HEK293 (cell line): ENCODE measurements at regions not wholly inside any gene's neighbourhood (a gene's known extent, or its start where the extent isn't known, plus 50 kb on each side); places are given as distances from the start of the nearest gene placed in this dataset.
"Not testable (repeated sequence)": the region's sequence is repeated elsewhere in the genome, so short reads cannot be mapped to it uniquely, and the experiment has no call there.

Source experiments
- CTCF ChIA-PET: fragments of 350-600 bp; formaldehyde crosslinking; extraction: SDS; loops from one replicate; lab custom pipeline; 2021; ENCODE audit warnings: antibody characterized with exemption; lab: Yijun Ruan, JAX
- POLR2A ChIA-PET: fragments of 300-600 bp; formaldehyde crosslinking; extraction: SDS; loops from one replicate; lab custom pipeline; 2020; ENCODE audit warnings: antibody characterized with exemption, inconsistent platforms; lab: Yijun Ruan, JAX
- H3K27ac ChIP-seq: fragments of 200-500 bp; sonication (Bioruptor generic); 2 replicates; pipeline ENCODE4 v1.5.1; 2014; ENCODE audit warnings: low read depth, low read length, control low read depth, inconsistent platforms; ENCODE audit errors: extremely low read depth
- H3K36me3 ChIP-seq, 2 experiments: fragments of 200-500 bp in 1 of 2; sonication (Bioruptor generic) in 1 of 2; 1 replicate in 1 of 2; 2 replicates in 1 of 2; pipeline ENCODE4 v1.5.1; 2014 to 2017; ENCODE audit warnings: inconsistent platforms in 2 of 2, low read length in 2 of 2; ENCODE audit not compliant: control insufficient read depth in 2 of 2, insufficient read depth in 1 of 2
- H3K4me1 ChIP-seq: fragments of 200-500 bp; sonication (Bioruptor generic); 2 replicates; pipeline ENCODE4 v1.5.1; 2014; ENCODE audit warnings: mild to moderate bottlenecking, low read length, inconsistent platforms; ENCODE audit not compliant: control insufficient read depth, insufficient read depth
- H3K4me3 ChIP-seq: 2 replicates; pipeline ENCODE4 v1.5.1; 2011; ENCODE audit warnings: low read depth, mild to moderate bottlenecking, control low read depth, low read length, moderate library complexity
- H3K9me3 ChIP-seq: fragments of 200-500 bp; sonication (Bioruptor generic); 2 replicates; pipeline ENCODE4 v1.5.1; 2014; ENCODE audit warnings: low read depth, low read length, inconsistent platforms; ENCODE audit not compliant: control insufficient read depth, insufficient read depth
- GLI2 ChIP-seq: fragments of 450-650 bp; formaldehyde crosslinking; IDR thresholded peaks from 2 replicates; pipeline ENCODE4; 2017; ENCODE audit warnings: missing biosample characterization, missing genetic modification characterization, low read depth, borderline replicate concordance
- IKZF3 ChIP-seq: fragments of 450-650 bp; IDR thresholded peaks from 2 replicates; pipeline ENCODE4 v1.5.0; 2018; ENCODE audit warnings: missing biosample characterization, mild to moderate bottlenecking, missing genetic modification characterization, moderate library complexity
- KLF7 ChIP-seq: fragments of 450-650 bp; formaldehyde crosslinking; IDR thresholded peaks from 2 replicates; pipeline ENCODE4 v1.5.1; 2016; ENCODE audit warnings: missing biosample characterization, missing genetic modification characterization, borderline replicate concordance
- REST ChIP-seq: fragments of 450-650 bp; formaldehyde crosslinking; IDR thresholded peaks from 2 replicates; pipeline ENCODE4 v1.5.1; 2016; ENCODE audit warnings: missing biosample characterization, missing genetic modification characterization
- SCRT1 ChIP-seq: fragments of 450-650 bp; formaldehyde crosslinking; IDR thresholded peaks from 2 replicates; pipeline ENCODE4 v1.5.1; 2016; ENCODE audit warnings: missing biosample characterization, missing genetic modification characterization, borderline replicate concordance
- SETDB1 ChIP-seq: IDR thresholded peaks from one replicate; pipeline ENCODE4 v1.6.1; 2017; ENCODE audit warnings: mild to moderate bottlenecking, low read length, moderate library complexity, mixed read lengths; ENCODE audit not compliant: insufficient read length
- SP3 ChIP-seq: fragments of 450-650 bp; formaldehyde crosslinking; IDR thresholded peaks from 2 replicates; pipeline ENCODE4 v1.5.1; 2016; ENCODE audit warnings: missing biosample characterization, missing genetic modification characterization
- ZBTB21 ChIP-seq: fragments of 450-650 bp; formaldehyde crosslinking; IDR thresholded peaks from 2 replicates; pipeline ENCODE4 v1.5.1; 2017; ENCODE audit warnings: missing biosample characterization, missing genetic modification characterization
- ZBTB26 ChIP-seq: fragments of 450-650 bp; formaldehyde crosslinking; optimal IDR thresholded peaks from 2 replicates; pipeline ENCODE3; 2016; ENCODE audit warnings: missing biosample characterization, mild to moderate bottlenecking, missing genetic modification characterization
- ZFP3 ChIP-seq: fragments of 450-650 bp; formaldehyde crosslinking; IDR thresholded peaks from 2 replicates; pipeline ENCODE4 v1.5.1; 2016; ENCODE audit warnings: low read depth, missing biosample characterization, missing genetic modification characterization
- ZIC2 ChIP-seq: fragments of 450-650 bp; formaldehyde crosslinking; IDR thresholded peaks from 2 replicates; pipeline ENCODE4 v1.5.1; 2016; ENCODE audit warnings: missing biosample characterization, missing genetic modification characterization
- ZNF146 ChIP-seq: fragments of 450-650 bp; formaldehyde crosslinking; IDR thresholded peaks from 2 replicates; pipeline ENCODE4 v1.5.1; 2016; ENCODE audit warnings: missing biosample characterization, missing genetic modification characterization
- ZNF155 ChIP-seq: fragments of 450-650 bp; formaldehyde crosslinking; IDR thresholded peaks from 2 replicates; pipeline ENCODE4 v1.5.1; 2016; ENCODE audit warnings: missing biosample characterization, missing genetic modification characterization
- ZNF214 ChIP-seq: fragments of 450-650 bp; formaldehyde crosslinking; IDR thresholded peaks from 2 replicates; pipeline ENCODE4 v1.5.1; 2017; ENCODE audit warnings: missing biosample characterization, mild to moderate bottlenecking, missing genetic modification characterization, borderline replicate concordance
- ZNF223 ChIP-seq: fragments of 450-650 bp; formaldehyde crosslinking; IDR thresholded peaks from 2 replicates; pipeline ENCODE4 v1.5.1; 2016; ENCODE audit warnings: missing biosample characterization, missing genetic modification characterization
- ZNF292 ChIP-seq: fragments of 450-650 bp; formaldehyde crosslinking; IDR thresholded peaks from 2 replicates; pipeline ENCODE4 v1.5.1; 2016; ENCODE audit warnings: low read depth, missing biosample characterization, missing genetic modification characterization, borderline replicate concordance
- ZNF350 ChIP-seq: fragments of 450-650 bp; formaldehyde crosslinking; IDR thresholded peaks from 2 replicates; pipeline ENCODE4 v1.5.0; 2017; ENCODE audit warnings: missing biosample characterization, mild to moderate bottlenecking, missing genetic modification characterization
- ZNF362 ChIP-seq: fragments of 450-650 bp; formaldehyde crosslinking; IDR thresholded peaks from 2 replicates; pipeline ENCODE4 v1.5.1; 2016; ENCODE audit warnings: missing biosample characterization, missing genetic modification characterization
- ZNF580 ChIP-seq: fragments of 450-650 bp; formaldehyde crosslinking; IDR thresholded peaks from 2 replicates; pipeline ENCODE4 v1.5.1; 2016; ENCODE audit warnings: missing biosample characterization, missing genetic modification characterization
- ZNF707 ChIP-seq: fragments of 450-650 bp; formaldehyde crosslinking; IDR thresholded peaks from 2 replicates; pipeline ENCODE4 v1.5.1; 2016; ENCODE audit warnings: missing biosample characterization, missing genetic modification characterization
- ZXDB ChIP-seq: fragments of 450-650 bp; formaldehyde crosslinking; IDR thresholded peaks from 2 replicates; pipeline ENCODE4 v1.5.1; 2016; ENCODE audit warnings: missing biosample characterization, missing genetic modification characterization

- H3K4me1 ChIP-seq, POLR2A ChIA-PET, H3K4me3 ChIP-seq, H3K36me3 ChIP-seq, H3K27ac ChIP-seq, CTCF ChIA-PET, H3K9me3 ChIP-seq: not testable (repeated sequence)
- peak; percentile 69 for TF ChIP-seq ZNF146 (tag by site-specific recombination)
- peak; percentile 61; the same call in 1 of the 2 replicates for TF ChIP-seq ZNF580 (tag by site-specific recombination)
These were observed 914.9 kb upstream of the SOX9 start for GRCh38 chr17:71205951-71206350.

GRCh38 chr17:71208111-71208704 is 912.6 kb upstream of the SOX9 start:
- ChIA-PET CTCF (no interaction called here), POLR2A (no interaction called here)
- H3K4me3 ChIP-seq = no peak overlapping the region
- H3K36me3 ChIP-seq = no peaks in the 10 kb centered on the region
- H3K27ac ChIP-seq = no peak overlapping the region
- H3K9me3 ChIP-seq = no peaks in the 10 kb centered on the region
- H3K4me1 ChIP-seq = no peaks in the 10 kb centered on the region
- TF ChIP-seq REST (tag by site-specific recombination) = no peak
- TF ChIP-seq ZNF223 = no peak
- no peak for TF ChIP-seq SCRT1 (tag by site-specific recombination)
- no peak for TF ChIP-seq ZBTB21
- no peak for TF ChIP-seq ZFP3
- TF ChIP-seq ZNF707 (tag by site-specific recombination) = no peak
- no peak for TF ChIP-seq ZNF362 (tag by site-specific recombination)
- no peak for TF ChIP-seq ZBTB26
- no peak for TF ChIP-seq ZNF350 (tag by site-specific recombination)
- TF ChIP-seq ZIC2 (tag by site-specific recombination) = no peak
- TF ChIP-seq GLI2 = no peak
- no peak for TF ChIP-seq KLF7 (tag by site-specific recombination)
- TF ChIP-seq SP3 (tag by site-specific recombination) = no peak
- no peak for TF ChIP-seq ZNF292 (tag by site-specific recombination)
- TF ChIP-seq, all 188 proteins: peak for 0

- TF ChIP-seq ZXDB (no peak), ZNF155 (tag by site-specific recombination) (no peak), ZNF214 (tag by site-specific recombination) (no peak), SETDB1 (peak; percentile 83), IKZF3 (tag by site-specific recombination) (no peak)
- Histone ChIP-seq H3K27ac (no peak overlapping the region), H3K4me3 (no peak overlapping the region), H3K36me3 (no peaks in the 10 kb centered on the region; a peak in 1 of 3 replicates), H3K9me3 (no peaks in the 10 kb centered on the region), H3K4me1 (no peaks in the 10 kb centered on the region)
- POLR2A ChIA-PET = no interaction called here
- CTCF ChIA-PET = interaction anchor here (0.6 to 0.7 kb wide), 2 partner anchors 130 to 247 kb away, joined by 3 read pairs; no protein-coding TSS in a partner anchor
These were observed 906.9 kb upstream of the SOX9 start for GRCh38 chr17:71213936-71214335.
